ENCODE measurements at regions not wholly inside any gene's neighbourhood (a gene's known extent, or its start where the extent isn't known, plus 50 kb on each side); places are given as distances from the start of the nearest gene placed in this dataset.

DNA sequence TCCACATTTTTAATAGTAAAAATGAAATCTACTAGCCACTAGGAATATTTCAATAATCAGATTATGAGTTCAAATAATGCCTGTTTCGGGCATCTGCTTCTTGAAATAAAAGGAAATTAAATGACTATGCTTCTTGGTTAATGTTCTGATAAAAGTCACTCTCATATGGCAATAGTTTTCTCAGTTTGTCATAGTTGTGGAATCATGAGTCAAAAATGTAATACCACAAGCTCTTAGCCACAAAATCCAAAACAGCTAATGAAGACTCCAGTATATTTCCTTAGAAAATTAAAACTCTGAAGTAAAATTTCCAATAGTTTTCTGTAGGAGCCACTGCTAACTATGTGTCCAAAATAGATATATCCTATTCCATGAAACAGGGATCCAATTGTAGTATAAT is 676.3 kb upstream of the CDH8 start:
- TF ChIP-seq, protein P1, sequence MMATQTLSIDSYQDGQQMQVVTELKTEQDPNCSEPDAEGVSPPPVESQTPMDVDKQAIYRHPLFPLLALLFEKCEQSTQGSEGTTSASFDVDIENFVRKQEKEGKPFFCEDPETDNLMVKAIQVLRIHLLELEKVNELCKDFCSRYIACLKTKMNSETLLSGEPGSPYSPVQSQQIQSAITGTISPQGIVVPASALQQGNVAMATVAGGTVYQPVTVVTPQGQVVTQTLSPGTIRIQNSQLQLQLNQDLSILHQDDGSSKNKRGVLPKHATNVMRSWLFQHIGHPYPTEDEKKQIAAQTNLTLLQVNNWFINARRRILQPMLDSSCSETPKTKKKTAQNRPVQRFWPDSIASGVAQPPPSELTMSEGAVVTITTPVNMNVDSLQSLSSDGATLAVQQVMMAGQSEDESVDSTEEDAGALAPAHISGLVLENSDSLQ (IDR thresholded peaks at IDR 0.05) = no peak
- TF ChIP-seq, protein P2, sequence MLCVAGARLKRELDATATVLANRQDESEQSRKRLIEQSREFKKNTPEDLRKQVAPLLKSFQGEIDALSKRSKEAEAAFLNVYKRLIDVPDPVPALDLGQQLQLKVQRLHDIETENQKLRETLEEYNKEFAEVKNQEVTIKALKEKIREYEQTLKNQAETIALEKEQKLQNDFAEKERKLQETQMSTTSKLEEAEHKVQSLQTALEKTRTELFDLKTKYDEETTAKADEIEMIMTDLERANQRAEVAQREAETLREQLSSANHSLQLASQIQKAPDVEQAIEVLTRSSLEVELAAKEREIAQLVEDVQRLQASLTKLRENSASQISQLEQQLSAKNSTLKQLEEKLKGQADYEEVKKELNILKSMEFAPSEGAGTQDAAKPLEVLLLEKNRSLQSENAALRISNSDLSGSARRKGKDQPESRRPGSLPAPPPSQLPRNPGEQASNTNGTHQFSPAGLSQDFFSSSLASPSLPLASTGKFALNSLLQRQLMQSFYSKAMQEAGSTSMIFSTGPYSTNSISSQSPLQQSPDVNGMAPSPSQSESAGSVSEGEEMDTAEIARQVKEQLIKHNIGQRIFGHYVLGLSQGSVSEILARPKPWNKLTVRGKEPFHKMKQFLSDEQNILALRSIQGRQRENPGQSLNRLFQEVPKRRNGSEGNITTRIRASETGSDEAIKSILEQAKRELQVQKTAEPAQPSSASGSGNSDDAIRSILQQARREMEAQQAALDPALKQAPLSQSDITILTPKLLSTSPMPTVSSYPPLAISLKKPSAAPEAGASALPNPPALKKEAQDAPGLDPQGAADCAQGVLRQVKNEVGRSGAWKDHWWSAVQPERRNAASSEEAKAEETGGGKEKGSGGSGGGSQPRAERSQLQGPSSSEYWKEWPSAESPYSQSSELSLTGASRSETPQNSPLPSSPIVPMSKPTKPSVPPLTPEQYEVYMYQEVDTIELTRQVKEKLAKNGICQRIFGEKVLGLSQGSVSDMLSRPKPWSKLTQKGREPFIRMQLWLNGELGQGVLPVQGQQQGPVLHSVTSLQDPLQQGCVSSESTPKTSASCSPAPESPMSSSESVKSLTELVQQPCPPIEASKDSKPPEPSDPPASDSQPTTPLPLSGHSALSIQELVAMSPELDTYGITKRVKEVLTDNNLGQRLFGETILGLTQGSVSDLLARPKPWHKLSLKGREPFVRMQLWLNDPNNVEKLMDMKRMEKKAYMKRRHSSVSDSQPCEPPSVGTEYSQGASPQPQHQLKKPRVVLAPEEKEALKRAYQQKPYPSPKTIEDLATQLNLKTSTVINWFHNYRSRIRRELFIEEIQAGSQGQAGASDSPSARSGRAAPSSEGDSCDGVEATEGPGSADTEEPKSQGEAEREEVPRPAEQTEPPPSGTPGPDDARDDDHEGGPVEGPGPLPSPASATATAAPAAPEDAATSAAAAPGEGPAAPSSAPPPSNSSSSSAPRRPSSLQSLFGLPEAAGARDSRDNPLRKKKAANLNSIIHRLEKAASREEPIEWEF (IDR thresholded peaks at IDR 0.05; ENCODE audit: insufficient replicate concordance, low read depth, low read length) = no peak
- TF ChIP-seq RUNX3 (IDR thresholded peaks at IDR 0.05; ENCODE audit: low read length) (peak; percentile 27; the same call in 1 of the 2 replicates), TCF12 (IDR thresholded peaks at IDR 0.05; ENCODE audit: low read depth, low read length) (no peak), TAF1 (IDR thresholded peaks at IDR 0.05; ENCODE audit: borderline replicate concordance, low read depth, low read length) (no peak)
- TF ChIP-seq, protein P3, sequence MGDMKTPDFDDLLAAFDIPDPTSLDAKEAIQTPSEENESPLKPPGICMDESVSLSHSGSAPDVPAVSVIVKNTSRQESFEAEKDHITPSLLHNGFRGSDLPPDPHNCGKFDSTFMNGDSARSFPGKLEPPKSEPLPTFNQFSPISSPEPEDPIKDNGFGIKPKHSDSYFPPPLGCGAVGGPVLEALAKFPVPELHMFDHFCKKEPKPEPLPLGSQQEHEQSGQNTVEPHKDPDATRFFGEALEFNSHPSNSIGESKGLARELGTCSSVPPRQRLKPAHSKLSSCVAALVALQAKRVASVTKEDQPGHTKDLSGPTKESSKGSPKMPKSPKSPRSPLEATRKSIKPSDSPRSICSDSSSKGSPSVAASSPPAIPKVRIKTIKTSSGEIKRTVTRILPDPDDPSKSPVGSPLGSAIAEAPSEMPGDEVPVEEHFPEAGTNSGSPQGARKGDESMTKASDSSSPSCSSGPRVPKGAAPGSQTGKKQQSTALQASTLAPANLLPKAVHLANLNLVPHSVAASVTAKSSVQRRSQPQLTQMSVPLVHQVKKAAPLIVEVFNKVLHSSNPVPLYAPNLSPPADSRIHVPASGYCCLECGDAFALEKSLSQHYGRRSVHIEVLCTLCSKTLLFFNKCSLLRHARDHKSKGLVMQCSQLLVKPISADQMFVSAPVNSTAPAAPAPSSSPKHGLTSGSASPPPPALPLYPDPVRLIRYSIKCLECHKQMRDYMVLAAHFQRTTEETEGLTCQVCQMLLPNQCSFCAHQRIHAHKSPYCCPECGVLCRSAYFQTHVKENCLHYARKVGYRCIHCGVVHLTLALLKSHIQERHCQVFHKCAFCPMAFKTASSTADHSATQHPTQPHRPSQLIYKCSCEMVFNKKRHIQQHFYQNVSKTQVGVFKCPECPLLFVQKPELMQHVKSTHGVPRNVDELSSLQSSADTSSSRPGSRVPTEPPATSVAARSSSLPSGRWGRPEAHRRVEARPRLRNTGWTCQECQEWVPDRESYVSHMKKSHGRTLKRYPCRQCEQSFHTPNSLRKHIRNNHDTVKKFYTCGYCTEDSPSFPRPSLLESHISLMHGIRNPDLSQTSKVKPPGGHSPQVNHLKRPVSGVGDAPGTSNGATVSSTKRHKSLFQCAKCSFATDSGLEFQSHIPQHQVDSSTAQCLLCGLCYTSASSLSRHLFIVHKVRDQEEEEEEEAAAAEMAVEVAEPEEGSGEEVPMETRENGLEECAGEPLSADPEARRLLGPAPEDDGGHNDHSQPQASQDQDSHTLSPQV (IDR thresholded peaks at IDR 0.05) = no peak
- no peaks in the 10 kb centered on the region for H4K20me1 ChIP-seq (ENCODE audit: control insufficient read depth, insufficient read depth)
- in situ Hi-C loops (cut with MboI) = no loop called here
- BruUV-seq (replicated peaks) = no TSS peak
- ATAC-seq (no peak), FAIRE-seq (no peak), DNase-seq (ENCODE audit: low read depth, low spot score) (no peak)
- H3K27me3 ChIP-seq (replicated peaks in 1 of 2; ENCODE audit: control insufficient read depth in 2 of 2, insufficient read depth in 2 of 2, low read length in 1 of 2) = no peaks in the 10 kb centered on the region
- 0% methylated on average over 1 of the region's 1 CpG for WGBS (ENCODE audit: insufficient coverage, insufficient replicate concordance, low lambda C conversion rate, missing lambda C conversion rate)
- H3K27ac ChIP-seq (ENCODE audit: control insufficient read depth, insufficient read depth) = no peak overlapping the region
- ChIA-PET SMC1A (ENCODE audit: uncharacterized antibody, unreplicated experiment) (interaction anchor here (0.5 to 1.2 kb wide), 2 partner anchors 36 to 73 kb away, joined by 3 read pairs; no protein-coding TSS in a partner anchor), CTCF (no interaction called here), POLR2A (no interaction called here), RAD21 (ENCODE audit: unreplicated experiment) (no interaction called here)
- intact Hi-C loops (cut with micrococcal nuclease; ENCODE audit: unreplicated experiment) = no loop called here
- no peaks in the 10 kb centered on the region for H3K9me3 ChIP-seq (replicated peaks; ENCODE audit: control insufficient read depth, insufficient read depth, low read length)
- H3K36me3 ChIP-seq (ENCODE audit: control insufficient read depth in 2 of 2, insufficient read depth in 2 of 2, low read length in 1 of 2) = no peaks in the 10 kb centered on the region
- H3K9ac ChIP-seq (ENCODE audit: control insufficient read depth, insufficient read depth, low read length) = no peak overlapping the region
- no peak overlapping the region for H3K4me2 ChIP-seq (ENCODE audit: control insufficient read depth, insufficient read depth)
- H3K79me2 ChIP-seq (ENCODE audit: control insufficient read depth, insufficient read depth, low read length) = no peaks in the 10 kb centered on the region
- no peaks in the 10 kb centered on the region for H3K4me1 ChIP-seq (ENCODE audit: control insufficient read depth, insufficient read depth, low read length)
- H3K4me3 ChIP-seq = no peak overlapping the region
- H2AFZ ChIP-seq (ENCODE audit: control insufficient read depth, low read depth, low read length) = no peak overlapping the region
